Neural cell (in vitro differentiated cells): ENCODE measurements at regions not wholly inside any gene's neighbourhood (a gene's known extent, or its start where the extent isn't known, plus 50 kb on each side); places are given as distances from the start of the nearest gene placed in this dataset.

Experiments
- H2AFZ ChIP-seq: fragments of 200-600, 300-800 bp; sonication (generic), shearing (Covaris generic); 2 replicates; pipeline ENCODE4 v1.6.0; 2014; ENCODE audit warnings: low read depth, mild to moderate bottlenecking, antibody characterized with exemption, low read length, moderate library complexity
- H3F3A ChIP-seq: fragments of 200-600 bp; shearing (Covaris generic); 2 replicates; pipeline ENCODE4 v1.6.1; 2016; ENCODE audit warnings: mild to moderate bottlenecking, moderate library complexity, mixed read lengths, antibody characterized with exemption, low read length; ENCODE audit not compliant: insufficient read depth, poor library complexity, severe bottlenecking
- H3K27ac ChIP-seq: fragments of 200-600, 300-800 bp; sonication (generic), shearing (Covaris generic); 2 replicates; pipeline ENCODE4 v1.5.1; 2014; ENCODE audit warnings: mild to moderate bottlenecking, low read length, moderate library complexity
- H3K27me3 ChIP-seq: fragments of 300-800, 200-600 bp; sonication (generic), shearing (Covaris generic); 2 replicates; pipeline ENCODE4 v1.6.0; 2014; ENCODE audit warnings: mild to moderate bottlenecking, low read depth, low read length, moderate library complexity; ENCODE audit not compliant: insufficient read depth
- H3K36me3 ChIP-seq: fragments of 300-800, 200-600 bp; sonication (generic), shearing (Covaris generic); 2 replicates; pipeline ENCODE4 v1.5.1; 2014; ENCODE audit warnings: mild to moderate bottlenecking, antibody characterized with exemption, low read length, moderate library complexity; ENCODE audit not compliant: insufficient read depth
- H3K4me2 ChIP-seq: fragments of 300-800, 200-600 bp; sonication (generic), shearing (Covaris generic); 2 replicates; pipeline ENCODE4 v1.6.0; 2014; ENCODE audit warnings: mild to moderate bottlenecking, low read length
- H3K4me3 ChIP-seq: fragments of 300-800, 200-600 bp; sonication (generic), shearing (Covaris generic); 2 replicates; pipeline ENCODE4 v1.5.1; 2014; ENCODE audit warnings: mild to moderate bottlenecking, low read length, moderate library complexity
- H3K79me2 ChIP-seq: fragments of 200-600 bp; shearing (Covaris generic); replicated peaks from 2 replicates; pipeline ENCODE4 v1.6.0; 2014; ENCODE audit warnings: mild to moderate bottlenecking, low read length, moderate library complexity; ENCODE audit not compliant: insufficient read depth
- H3K9ac ChIP-seq: fragments of 300-800, 200-600 bp; sonication (generic), shearing (Covaris generic); 2 replicates; pipeline ENCODE4 v1.6.1; 2016; ENCODE audit warnings: mild to moderate bottlenecking, low read length, mixed read lengths
- H3K9me2 ChIP-seq: fragments of 200-600 bp; shearing (Covaris generic); 2 replicates; pipeline ENCODE4 v1.6.1; 2016; ENCODE audit warnings: mild to moderate bottlenecking, low read length, mixed read lengths; ENCODE audit not compliant: insufficient read depth
- H3K9me3 ChIP-seq: fragments of 200-600, 300-800 bp; sonication (generic), shearing (Covaris generic); 2 replicates; pipeline ENCODE4 v1.6.1; 2016; ENCODE audit warnings: mild to moderate bottlenecking, mixed run types, low read length, moderate library complexity, mixed read lengths
- H4K20me1 ChIP-seq: fragments of 200-600 bp; shearing (Covaris generic); 2 replicates; pipeline ENCODE4 v1.6.1; 2016; ENCODE audit warnings: mild to moderate bottlenecking, mixed run types; ENCODE audit not compliant: insufficient read depth
- EP300 ChIP-seq: fragments of 450-650 bp; conservative IDR thresholded peaks from 2 replicates; pipeline ENCODE4 v1.6.1; 2014; ENCODE audit warnings: antibody characterized with exemption, mild to moderate bottlenecking, moderate library complexity; ENCODE audit not compliant: poor library complexity, severe bottlenecking
- EZH2 ChIP-seq: fragments of 200-600, 300-800 bp; shearing (Covaris generic), sonication (generic); IDR thresholded peaks from 2 replicates; pipeline ENCODE4 v1.6.1; 2014; ENCODE audit warnings: antibody characterized with exemption, low read length, borderline replicate concordance, mild to moderate bottlenecking; ENCODE audit not compliant: insufficient read depth, poor library complexity, severe bottlenecking
- MXI1 ChIP-seq: fragments of 450-650 bp; conservative IDR thresholded peaks from 2 replicates; pipeline ENCODE4 v1.6.1; 2014; ENCODE audit warnings: antibody characterized with exemption, mild to moderate bottlenecking; ENCODE audit not compliant: poor library complexity, severe bottlenecking
- POLR2AphosphoS5 ChIP-seq: IDR thresholded peaks from 2 replicates; pipeline ENCODE4 v1.6.1; 2012
- RAD21 ChIP-seq: fragments of 450-650 bp; conservative IDR thresholded peaks from 2 replicates; pipeline ENCODE4 v1.6.1; 2014; ENCODE audit warnings: antibody characterized with exemption, mild to moderate bottlenecking, moderate library complexity
- SMC3 ChIP-seq: fragments of 450-650 bp; conservative IDR thresholded peaks from 2 replicates; pipeline ENCODE4 v1.6.1; 2014; ENCODE audit warnings: antibody characterized with exemption, mild to moderate bottlenecking, moderate library complexity; ENCODE audit not compliant: poor library complexity
- TAF1 ChIP-seq: IDR thresholded peaks from 2 replicates; pipeline ENCODE4 v1.6.1; 2012; ENCODE audit warnings: low read depth
- TF ChIP-seq, protein P1 (sequence below): IDR thresholded peaks from 2 replicates; pipeline ENCODE4 v1.6.1; 2012; ENCODE audit warnings: borderline replicate concordance
- TF ChIP-seq, protein P2 (sequence below): fragments of 450-650 bp; IDR thresholded peaks from 2 replicates; pipeline ENCODE4 v1.5.1; 2014; ENCODE audit warnings: antibody characterized with exemption, mild to moderate bottlenecking, moderate library complexity; ENCODE audit not compliant: poor library complexity, severe bottlenecking

- H3K9me3 ChIP-seq = no peaks in the 10 kb centered on the region
- no peaks in the 10 kb centered on the region for H4K20me1 ChIP-seq
- no peaks in the 10 kb centered on the region for H3K79me2 ChIP-seq
- no peaks in the 10 kb centered on the region for H3K9me2 ChIP-seq
- H3K27ac ChIP-seq = no peak overlapping the region
- H2AFZ ChIP-seq = no peak overlapping the region
- no peaks in the 10 kb centered on the region for H3F3A ChIP-seq
- TF ChIP-seq RAD21 = no peak
- TF ChIP-seq, protein P1, sequence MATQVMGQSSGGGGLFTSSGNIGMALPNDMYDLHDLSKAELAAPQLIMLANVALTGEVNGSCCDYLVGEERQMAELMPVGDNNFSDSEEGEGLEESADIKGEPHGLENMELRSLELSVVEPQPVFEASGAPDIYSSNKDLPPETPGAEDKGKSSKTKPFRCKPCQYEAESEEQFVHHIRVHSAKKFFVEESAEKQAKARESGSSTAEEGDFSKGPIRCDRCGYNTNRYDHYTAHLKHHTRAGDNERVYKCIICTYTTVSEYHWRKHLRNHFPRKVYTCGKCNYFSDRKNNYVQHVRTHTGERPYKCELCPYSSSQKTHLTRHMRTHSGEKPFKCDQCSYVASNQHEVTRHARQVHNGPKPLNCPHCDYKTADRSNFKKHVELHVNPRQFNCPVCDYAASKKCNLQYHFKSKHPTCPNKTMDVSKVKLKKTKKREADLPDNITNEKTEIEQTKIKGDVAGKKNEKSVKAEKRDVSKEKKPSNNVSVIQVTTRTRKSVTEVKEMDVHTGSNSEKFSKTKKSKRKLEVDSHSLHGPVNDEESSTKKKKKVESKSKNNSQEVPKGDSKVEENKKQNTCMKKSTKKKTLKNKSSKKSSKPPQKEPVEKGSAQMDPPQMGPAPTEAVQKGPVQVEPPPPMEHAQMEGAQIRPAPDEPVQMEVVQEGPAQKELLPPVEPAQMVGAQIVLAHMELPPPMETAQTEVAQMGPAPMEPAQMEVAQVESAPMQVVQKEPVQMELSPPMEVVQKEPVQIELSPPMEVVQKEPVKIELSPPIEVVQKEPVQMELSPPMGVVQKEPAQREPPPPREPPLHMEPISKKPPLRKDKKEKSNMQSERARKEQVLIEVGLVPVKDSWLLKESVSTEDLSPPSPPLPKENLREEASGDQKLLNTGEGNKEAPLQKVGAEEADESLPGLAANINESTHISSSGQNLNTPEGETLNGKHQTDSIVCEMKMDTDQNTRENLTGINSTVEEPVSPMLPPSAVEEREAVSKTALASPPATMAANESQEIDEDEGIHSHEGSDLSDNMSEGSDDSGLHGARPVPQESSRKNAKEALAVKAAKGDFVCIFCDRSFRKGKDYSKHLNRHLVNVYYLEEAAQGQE = peak; percentile 61
- no peak for TF ChIP-seq POLR2AphosphoS5
- peak; percentile 47 for TF ChIP-seq EP300
- TF ChIP-seq, protein P2, sequence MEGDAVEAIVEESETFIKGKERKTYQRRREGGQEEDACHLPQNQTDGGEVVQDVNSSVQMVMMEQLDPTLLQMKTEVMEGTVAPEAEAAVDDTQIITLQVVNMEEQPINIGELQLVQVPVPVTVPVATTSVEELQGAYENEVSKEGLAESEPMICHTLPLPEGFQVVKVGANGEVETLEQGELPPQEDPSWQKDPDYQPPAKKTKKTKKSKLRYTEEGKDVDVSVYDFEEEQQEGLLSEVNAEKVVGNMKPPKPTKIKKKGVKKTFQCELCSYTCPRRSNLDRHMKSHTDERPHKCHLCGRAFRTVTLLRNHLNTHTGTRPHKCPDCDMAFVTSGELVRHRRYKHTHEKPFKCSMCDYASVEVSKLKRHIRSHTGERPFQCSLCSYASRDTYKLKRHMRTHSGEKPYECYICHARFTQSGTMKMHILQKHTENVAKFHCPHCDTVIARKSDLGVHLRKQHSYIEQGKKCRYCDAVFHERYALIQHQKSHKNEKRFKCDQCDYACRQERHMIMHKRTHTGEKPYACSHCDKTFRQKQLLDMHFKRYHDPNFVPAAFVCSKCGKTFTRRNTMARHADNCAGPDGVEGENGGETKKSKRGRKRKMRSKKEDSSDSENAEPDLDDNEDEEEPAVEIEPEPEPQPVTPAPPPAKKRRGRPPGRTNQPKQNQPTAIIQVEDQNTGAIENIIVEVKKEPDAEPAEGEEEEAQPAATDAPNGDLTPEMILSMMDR = no peak
- TF ChIP-seq SMC3 = no peak
- no peak for TF ChIP-seq TAF1
- no peak for TF ChIP-seq MXI1
- no peak for TF ChIP-seq EZH2
- H3K36me3 ChIP-seq = no peaks in the 10 kb centered on the region
- H3K4me3 ChIP-seq = no peak overlapping the region
- H3K9ac ChIP-seq = no peak overlapping the region
- H3K27me3 ChIP-seq = no peaks in the 10 kb centered on the region
- peak overlapping the region; percentile 2 for H3K4me2 ChIP-seq
These were observed 142.8 kb downstream of the CD8B2 start for GRCh38 chr2:106629981-106630380.

- Histone ChIP-seq H4K20me1 (no peaks in the 10 kb centered on the region), H2AFZ (no peak overlapping the region), H3K9ac (no peak overlapping the region), H3K9me2 (no peaks in the 10 kb centered on the region), H3K4me2 (no peak overlapping the region), H3K36me3 (no peaks in the 10 kb centered on the region), H3K79me2 (no peaks in the 10 kb centered on the region), H3K9me3 (no peaks in the 10 kb centered on the region), H3K27me3 (no peaks in the 10 kb centered on the region), H3F3A (no peaks in the 10 kb centered on the region), H3K27ac (no peak overlapping the region), H3K4me3 (no peak overlapping the region)
- TF ChIP-seq SMC3 = no peak
- TF ChIP-seq TAF1 = no peak
- no peak for TF ChIP-seq EP300
- TF ChIP-seq, protein P1 = no peak
- TF ChIP-seq, protein P2 = no peak
- TF ChIP-seq POLR2AphosphoS5 = no peak
- no peak for TF ChIP-seq RAD21
These were observed 144.1 kb downstream of the CD8B2 start for GRCh38 chr2:106631281-106631680.
